ENCODE measurements at regions not wholly inside any gene's neighbourhood (a gene's known extent, or its start where the extent isn't known, plus 50 kb on each side); places are given as distances from the start of the nearest gene placed in this dataset.
"Not testable (repeated sequence)": the region's sequence is repeated elsewhere in the genome, so short reads cannot be mapped to it uniquely, and the experiment has no call there.

DNA sequence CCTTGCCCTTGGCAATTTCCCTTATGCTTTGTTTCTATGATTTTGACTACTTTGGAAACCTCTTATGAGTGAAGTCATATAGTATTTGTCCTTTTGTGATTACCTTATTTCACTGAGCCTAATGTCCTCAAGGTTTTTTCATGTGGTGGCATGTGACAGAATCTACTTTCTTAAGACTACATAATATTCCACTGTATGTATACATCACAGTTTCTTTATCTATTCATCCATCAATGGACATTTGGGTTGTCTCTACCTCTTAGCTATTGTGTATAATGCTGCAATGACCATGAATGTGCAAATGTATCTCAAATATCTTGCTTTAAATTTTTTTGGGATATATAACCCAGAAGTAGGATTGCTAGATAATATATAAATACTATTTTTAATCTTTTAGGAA lies 96.4 kb upstream of the ALDH1A1 start:
- DNase-seq (ENCODE audit: low read depth, low spot score) (no peak), FAIRE-seq (no peak)
- no peaks in the 10 kb centered on the region for H3K4me1 ChIP-seq (ENCODE audit: control insufficient read depth, extremely low read depth, insufficient read depth, low read length)
- no peaks in the 10 kb centered on the region for H3K9me3 ChIP-seq (ENCODE audit: control insufficient read depth, low read depth, low read length)
- H3K4me2 ChIP-seq (ENCODE audit: control insufficient read depth, extremely low read depth, insufficient read depth, low read depth, low read length): no peak overlapping the region
- H3K9me1 ChIP-seq (ENCODE audit: control insufficient read depth, extremely low read depth, insufficient read depth, low read length): no peaks in the 10 kb centered on the region
- H2AFZ ChIP-seq (ENCODE audit: control insufficient read depth, low read length): no peak overlapping the region
- TF ChIP-seq, protein P1, sequence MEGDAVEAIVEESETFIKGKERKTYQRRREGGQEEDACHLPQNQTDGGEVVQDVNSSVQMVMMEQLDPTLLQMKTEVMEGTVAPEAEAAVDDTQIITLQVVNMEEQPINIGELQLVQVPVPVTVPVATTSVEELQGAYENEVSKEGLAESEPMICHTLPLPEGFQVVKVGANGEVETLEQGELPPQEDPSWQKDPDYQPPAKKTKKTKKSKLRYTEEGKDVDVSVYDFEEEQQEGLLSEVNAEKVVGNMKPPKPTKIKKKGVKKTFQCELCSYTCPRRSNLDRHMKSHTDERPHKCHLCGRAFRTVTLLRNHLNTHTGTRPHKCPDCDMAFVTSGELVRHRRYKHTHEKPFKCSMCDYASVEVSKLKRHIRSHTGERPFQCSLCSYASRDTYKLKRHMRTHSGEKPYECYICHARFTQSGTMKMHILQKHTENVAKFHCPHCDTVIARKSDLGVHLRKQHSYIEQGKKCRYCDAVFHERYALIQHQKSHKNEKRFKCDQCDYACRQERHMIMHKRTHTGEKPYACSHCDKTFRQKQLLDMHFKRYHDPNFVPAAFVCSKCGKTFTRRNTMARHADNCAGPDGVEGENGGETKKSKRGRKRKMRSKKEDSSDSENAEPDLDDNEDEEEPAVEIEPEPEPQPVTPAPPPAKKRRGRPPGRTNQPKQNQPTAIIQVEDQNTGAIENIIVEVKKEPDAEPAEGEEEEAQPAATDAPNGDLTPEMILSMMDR (optimal IDR thresholded peaks at IDR 0.05 in 1 of 3, IDR thresholded peaks at IDR 0.05 in 1 of 3, conservative IDR thresholded peaks at IDR 0.05 in 1 of 3; ENCODE audit: extremely low read depth in 1 of 3, insufficient read depth in 2 of 3, low read length in 3 of 3): no peak
- TF ChIP-seq EZH2 (IDR thresholded peaks at IDR 0.05; ENCODE audit: low read length): no peak
- dilution Hi-C loops (cut with MboI; ENCODE audit: extremely low pct_ligation_motif_present, low sequenced_read_pairs): no loop called here
- H3K4me3 ChIP-seq (ENCODE audit: control insufficient read depth in 2 of 3, extremely low read depth in 1 of 3, insufficient read depth in 2 of 3, low read depth in 1 of 3, low read length in 3 of 3): no peak overlapping the region
- no peaks in the 10 kb centered on the region for H3K79me2 ChIP-seq (ENCODE audit: control insufficient read depth, insufficient read depth, low read length)
- peaks cover 2% of the 10 kb centered on the region for H3K27me3 ChIP-seq (ENCODE audit: control insufficient read depth, extremely low read depth, insufficient read depth, low read length)
- no peak overlapping the region for H3K27ac ChIP-seq (ENCODE audit: control insufficient read depth, insufficient read depth, low read length)
- H3K36me3 ChIP-seq (ENCODE audit: control insufficient read depth in 2 of 2, extremely low read depth in 1 of 2, insufficient read depth in 2 of 2, low read length in 2 of 2): no peaks in the 10 kb centered on the region
- H3K9ac ChIP-seq (ENCODE audit: control insufficient read depth, extremely low read depth, insufficient read depth, low read length): no peak overlapping the region
- H4K20me1 ChIP-seq (ENCODE audit: control insufficient read depth, extremely low read depth, insufficient read depth, low read length): no peaks in the 10 kb centered on the region

DNA sequence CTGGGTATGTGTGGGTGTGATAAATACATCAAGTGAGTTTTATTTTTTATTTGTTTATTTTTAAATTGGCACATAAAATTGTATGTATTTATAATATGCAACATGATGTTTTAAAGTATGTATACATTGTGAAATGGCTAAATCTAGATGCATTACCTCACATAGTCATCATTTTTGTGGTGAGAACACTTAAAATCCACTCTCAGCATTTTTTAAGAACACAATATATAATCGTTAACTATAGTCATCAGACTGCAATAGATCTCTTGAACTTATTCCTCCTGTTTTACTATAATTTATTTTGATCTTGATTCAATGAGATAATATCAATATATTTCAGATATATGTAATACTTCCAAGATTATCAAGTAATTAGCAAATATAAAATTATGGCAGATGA lies 93.9 kb upstream of the ALDH1A1 start:
- Histone ChIP-seq H3K9ac (ENCODE audit: control insufficient read depth, extremely low read depth, insufficient read depth, low read length) (no peak overlapping the region), H3K4me3 (ENCODE audit: control insufficient read depth in 2 of 3, extremely low read depth in 1 of 3, insufficient read depth in 2 of 3, low read depth in 1 of 3, low read length in 3 of 3) (no peak overlapping the region), H3K36me3 (ENCODE audit: control insufficient read depth in 2 of 2, extremely low read depth in 1 of 2, insufficient read depth in 2 of 2, low read length in 2 of 2) (no peaks in the 10 kb centered on the region), H2AFZ (ENCODE audit: control insufficient read depth, low read length) (no peak overlapping the region), H3K79me2 (ENCODE audit: control insufficient read depth, insufficient read depth, low read length) (no peaks in the 10 kb centered on the region), H3K9me3 (ENCODE audit: control insufficient read depth, low read depth, low read length) (no peaks in the 10 kb centered on the region), H3K4me1 (ENCODE audit: control insufficient read depth, extremely low read depth, insufficient read depth, low read length) (no peaks in the 10 kb centered on the region), H3K27me3 (ENCODE audit: control insufficient read depth, extremely low read depth, insufficient read depth, low read length) (peaks cover 2% of the 10 kb centered on the region), H3K4me2 (ENCODE audit: control insufficient read depth, extremely low read depth, insufficient read depth, low read depth, low read length) (no peak overlapping the region), H4K20me1 (ENCODE audit: control insufficient read depth, extremely low read depth, insufficient read depth, low read length) (no peaks in the 10 kb centered on the region), H3K27ac (ENCODE audit: control insufficient read depth, insufficient read depth, low read length) (no peak overlapping the region), H3K9me1 (ENCODE audit: control insufficient read depth, extremely low read depth, insufficient read depth, low read length) (no peaks in the 10 kb centered on the region)
- FAIRE-seq (no peak), DNase-seq (ENCODE audit: low read depth, low spot score) (no peak)
- TF ChIP-seq EZH2 (IDR thresholded peaks at IDR 0.05; ENCODE audit: low read length): no peak
- TF ChIP-seq, protein P1 (optimal IDR thresholded peaks at IDR 0.05 in 1 of 3, IDR thresholded peaks at IDR 0.05 in 1 of 3, conservative IDR thresholded peaks at IDR 0.05 in 1 of 3; ENCODE audit: extremely low read depth in 1 of 3, insufficient read depth in 2 of 3, low read length in 3 of 3): no peak
- dilution Hi-C loops (cut with MboI; ENCODE audit: extremely low pct_ligation_motif_present, low sequenced_read_pairs): no loop called here

DNA sequence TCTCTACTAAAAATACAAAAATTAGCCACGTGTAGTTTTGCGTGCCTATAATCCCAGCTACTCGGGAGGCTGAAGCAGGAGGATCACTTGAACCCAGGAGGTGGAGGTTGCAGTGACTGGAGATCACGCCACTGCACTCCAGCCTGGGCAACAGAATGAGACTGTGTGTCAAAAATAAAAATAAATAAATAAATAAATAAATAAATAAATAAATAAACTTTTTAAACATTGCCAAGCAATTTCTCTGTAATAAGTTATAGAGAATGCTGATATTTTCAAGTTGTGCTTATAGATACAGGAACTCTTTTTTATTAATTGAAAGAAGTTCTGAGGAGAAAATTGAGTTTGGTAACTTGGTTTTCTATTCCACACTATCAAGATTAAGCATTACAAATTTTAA lies 91.9 kb upstream of the ALDH1A1 start:
- dilution Hi-C loops (cut with MboI; ENCODE audit: extremely low pct_ligation_motif_present, low sequenced_read_pairs); H3K27ac ChIP-seq (ENCODE audit: control insufficient read depth, insufficient read depth, low read length): not testable (repeated sequence)

More for the DNA sequence above, 91.9 kb upstream of the ALDH1A1 start:
- not testable (repeated sequence) for H3K27me3 ChIP-seq (ENCODE audit: control insufficient read depth, extremely low read depth, insufficient read depth, low read length); H3K9me1 ChIP-seq (ENCODE audit: control insufficient read depth, extremely low read depth, insufficient read depth, low read length); H3K9ac ChIP-seq (ENCODE audit: control insufficient read depth, extremely low read depth, insufficient read depth, low read length); H3K79me2 ChIP-seq (ENCODE audit: control insufficient read depth, insufficient read depth, low read length); DNase-seq (ENCODE audit: low read depth, low spot score); H2AFZ ChIP-seq (ENCODE audit: control insufficient read depth, low read length); H3K4me2 ChIP-seq (ENCODE audit: control insufficient read depth, extremely low read depth, insufficient read depth, low read depth, low read length); H3K4me1 ChIP-seq (ENCODE audit: control insufficient read depth, extremely low read depth, insufficient read depth, low read length); H4K20me1 ChIP-seq (ENCODE audit: control insufficient read depth, extremely low read depth, insufficient read depth, low read length); H3K36me3 ChIP-seq (ENCODE audit: control insufficient read depth in 2 of 2, extremely low read depth in 1 of 2, insufficient read depth in 2 of 2, low read length in 2 of 2); H3K9me3 ChIP-seq (ENCODE audit: control insufficient read depth, low read depth, low read length); FAIRE-seq; H3K4me3 ChIP-seq (ENCODE audit: control insufficient read depth in 2 of 3, extremely low read depth in 1 of 3, insufficient read depth in 2 of 3, low read depth in 1 of 3, low read length in 3 of 3)
